Peyer's patch (tissue), 4 donors: ENCODE measurements at regions not wholly inside any gene's neighbourhood (a gene's known extent, or its start where the extent isn't known, plus 50 kb on each side); places are given as distances from the start of the nearest gene placed in this dataset.

Experiments
- DNase-seq, 3 donors: peaks; one replicate each; pipeline ENCODE4 v3.0.0-alpha.2; 2017 to 2019
- H3K27ac ChIP-seq, 4 donors: fragments of 200-600 bp; sonication (generic); one replicate each; pipeline ENCODE4 v1.5.1; 2016 to 2019
- H3K27me3 ChIP-seq, 2 donors: fragments of 200-600 bp; sonication (generic); one replicate each; pipeline ENCODE4 v1.5.1; 2019
- H3K36me3 ChIP-seq, 3 donors: fragments of 200-600 bp; sonication (generic); one replicate each; pipeline ENCODE4 v1.5.1; 2016 to 2019
- H3K4me1 ChIP-seq, 4 donors: fragments of 200-600 bp; sonication (generic); one replicate each; pipeline ENCODE4 v1.5.1; 2016 to 2019
- H3K4me3 ChIP-seq, 4 donors: fragments of 200-600 bp; sonication (generic); 1 replicate in 3 of 4; 2 replicates in 1 of 4; pipeline ENCODE4 v1.5.1; 2016 to 2019; ENCODE audit warnings: mild to moderate bottlenecking in 1 of 4
- H3K9me3 ChIP-seq, 4 donors: fragments of 200-600 bp; sonication (generic); one replicate each; pipeline ENCODE4 v1.5.1; 2016 to 2019; ENCODE audit warnings: mild to moderate bottlenecking in 1 of 4
- CTCF ChIP-seq, 6 experiments: fragments of 450-650 bp in 4 of 6; fragments of 200-600 bp in 2 of 6; sonication (generic) in 1 of 6; IDR thresholded peaks; one replicate each; pipeline ENCODE4 v1.5.1; 2017 to 2019; ENCODE audit warnings: antibody characterized with exemption in 6 of 6, mild to moderate bottlenecking in 3 of 6, moderate library complexity in 1 of 6
- POLR2A ChIP-seq, 2 donors: fragments of 450-650 bp; IDR thresholded peaks; one replicate each; pipeline ENCODE4 v1.5.1; 2017; ENCODE audit warnings: antibody characterized with exemption in 2 of 2, mild to moderate bottlenecking in 2 of 2, moderate library complexity in 2 of 2

- no peaks in the 10 kb centered on the region for H3K4me1 ChIP-seq
These were observed 903.0 kb upstream of the ATXN8OS start for GRCh38 chr13:69204620-69205019.

GRCh38 chr13:69202996-69203395 lies 904.6 kb upstream of the ATXN8OS start:
- H3K36me3 ChIP-seq = no peaks in the 10 kb centered on the region
- DNase-seq = no peak
- no peak overlapping the region for H3K27ac ChIP-seq
- H3K4me1 ChIP-seq = no peaks in the 10 kb centered on the region
- no peaks in the 10 kb centered on the region for H3K9me3 ChIP-seq
- TF ChIP-seq CTCF (IDR thresholded peaks at IDR 0.05) (no peak), POLR2A (IDR thresholded peaks at IDR 0.05) (no peak)
- no peak overlapping the region for H3K4me3 ChIP-seq
- H3K27me3 ChIP-seq = no peaks in the 10 kb centered on the region

More at GRCh38 chr13:69204620-69205019, 903.0 kb upstream of the ATXN8OS start:
- no peak overlapping the region for H3K4me3 ChIP-seq
- no peaks in the 10 kb centered on the region for H3K9me3 ChIP-seq
- H3K36me3 ChIP-seq = no peaks in the 10 kb centered on the region
- H3K27me3 ChIP-seq = no peaks in the 10 kb centered on the region
- H3K27ac ChIP-seq = no peak overlapping the region
- DNase-seq = no peak
- no peak for TF ChIP-seq CTCF (IDR thresholded peaks at IDR 0.05)
- TF ChIP-seq POLR2A (IDR thresholded peaks at IDR 0.05) = no peak

DNA sequence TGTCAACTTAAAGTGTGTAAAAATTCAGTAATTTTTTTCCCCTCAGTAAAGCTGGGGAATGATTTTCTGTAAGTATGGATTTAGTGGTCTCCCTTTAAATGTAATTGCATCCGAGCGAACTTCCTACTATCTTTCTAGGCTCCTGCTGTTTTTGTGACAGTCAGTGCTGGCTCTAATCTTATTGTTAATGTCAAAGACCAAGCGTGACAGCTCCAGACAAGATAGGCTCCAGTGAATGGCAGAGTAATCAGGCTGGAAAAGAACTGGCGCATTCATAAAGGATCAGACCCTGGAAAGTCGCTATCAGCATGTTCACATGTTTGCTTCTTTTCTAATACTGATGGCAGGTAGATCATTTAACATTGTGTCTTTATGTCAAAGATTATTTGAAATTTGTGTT lies 908.0 kb upstream of the ATXN8OS start:
- H3K9me3 ChIP-seq = no peaks in the 10 kb centered on the region
- no peaks in the 10 kb centered on the region for H3K36me3 ChIP-seq
- H3K4me1 ChIP-seq = no peaks in the 10 kb centered on the region
- TF ChIP-seq POLR2A (IDR thresholded peaks at IDR 0.05) (no peak), CTCF (IDR thresholded peaks at IDR 0.05) (no peak)
- no peak for DNase-seq
- no peak overlapping the region for H3K4me3 ChIP-seq
- H3K27ac ChIP-seq = no peak overlapping the region
- no peaks in the 10 kb centered on the region for H3K27me3 ChIP-seq

- no peak overlapping the region for H3K4me3 ChIP-seq
- no peaks in the 10 kb centered on the region for H3K9me3 ChIP-seq
- no peak for TF ChIP-seq POLR2A (IDR thresholded peaks at IDR 0.05)
- no peak for TF ChIP-seq CTCF (IDR thresholded peaks at IDR 0.05)
These were observed 908.9 kb upstream of the ATXN8OS start for GRCh38 chr13:69198706-69199105.

DNA sequence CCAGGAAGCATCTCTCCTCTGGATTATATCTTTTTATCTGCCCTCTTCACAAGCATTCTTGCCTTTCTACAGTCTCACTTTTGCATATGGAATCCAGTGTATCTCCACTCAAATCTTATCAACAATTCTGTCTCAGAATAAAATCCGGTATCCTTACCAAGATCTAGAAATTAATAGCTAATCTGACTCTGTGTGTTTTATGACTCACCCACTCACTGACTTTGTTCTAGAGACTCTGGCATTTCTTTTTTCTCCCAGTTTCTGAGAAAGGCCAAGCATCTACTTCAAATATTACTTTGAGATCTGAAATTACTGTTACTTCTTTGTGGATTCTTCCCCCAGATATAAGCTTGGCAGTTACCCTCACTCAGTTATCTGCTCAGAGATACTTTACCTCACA lies 913.5 kb upstream of the ATXN8OS start:
- no peak for DNase-seq
- Histone ChIP-seq H3K4me1 (no peaks in the 10 kb centered on the region), H3K27ac (no peak overlapping the region), H3K9me3 (no peaks in the 10 kb centered on the region), H3K4me3 (no peak overlapping the region), H3K27me3 (no peaks in the 10 kb centered on the region), H3K36me3 (no peaks in the 10 kb centered on the region)
- TF ChIP-seq POLR2A (IDR thresholded peaks at IDR 0.05) (no peak), CTCF (IDR thresholded peaks at IDR 0.05) (no peak)

More at GRCh38 chr13:69198706-69199105, 908.9 kb upstream of the ATXN8OS start:
- H3K36me3 ChIP-seq = no peaks in the 10 kb centered on the region
- no peak for DNase-seq
- no peaks in the 10 kb centered on the region for H3K27me3 ChIP-seq
- no peaks in the 10 kb centered on the region for H3K4me1 ChIP-seq
- H3K27ac ChIP-seq = no peak overlapping the region

DNA sequence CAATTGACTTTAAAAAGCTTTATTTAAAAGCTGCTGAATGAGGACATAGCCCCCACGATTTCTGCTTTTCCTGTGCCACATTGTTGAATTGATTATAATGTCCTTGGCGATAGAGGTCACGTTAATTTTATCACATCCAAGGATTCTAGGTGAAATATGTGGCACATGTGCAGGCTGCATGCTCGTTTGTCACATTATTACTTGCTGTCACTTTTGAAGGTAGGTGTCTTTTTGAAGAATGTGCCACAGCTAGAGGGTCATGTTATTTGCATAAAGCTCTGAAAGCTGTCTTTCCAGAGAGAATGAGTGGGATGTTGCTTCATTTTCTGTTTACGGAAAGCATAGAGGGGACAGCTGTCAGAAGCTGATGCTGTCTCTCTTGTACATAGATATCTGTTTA lies 927.6 kb upstream of the ATXN8OS start:
- Histone ChIP-seq H3K9me3 (no peaks in the 10 kb centered on the region), H3K36me3 (no peaks in the 10 kb centered on the region), H3K4me3 (no peak overlapping the region), H3K27me3 (no peaks in the 10 kb centered on the region), H3K27ac (no peak overlapping the region), H3K4me1 (no peaks in the 10 kb centered on the region)
- TF ChIP-seq CTCF (IDR thresholded peaks at IDR 0.05) (no peak), POLR2A (IDR thresholded peaks at IDR 0.05) (no peak)
- no peak for DNase-seq
